KMS-11 (cell line): ENCODE measurements at regions not wholly inside any gene's neighbourhood (a gene's known extent, or its start where the extent isn't known, plus 50 kb on each side); places are given as distances from the start of the nearest gene placed in this dataset.

Source experiments
- H2AFZ ChIP-seq: fragments of 200-600 bp; sonication (generic); 2 replicates; pipeline ENCODE4 v1.6.1; 2016; ENCODE audit warnings: antibody characterized with exemption, mixed run types, low read depth
- H3K27ac ChIP-seq: fragments of 200-600 bp; sonication (generic); 2 replicates; pipeline ENCODE4 v1.6.1; 2016; ENCODE audit warnings: mild to moderate bottlenecking, mixed run types
- H3K27me3 ChIP-seq: fragments of 200-600 bp; sonication (generic); 2 replicates; pipeline ENCODE4 v1.6.1; 2017; ENCODE audit warnings: mild to moderate bottlenecking, low read depth, mixed run types, moderate library complexity; ENCODE audit not compliant: insufficient read depth
- H3K36me3 ChIP-seq: fragments of 200-600 bp; sonication (generic); 2 replicates; pipeline ENCODE4 v1.6.1; 2017; ENCODE audit warnings: mild to moderate bottlenecking, mixed run types; ENCODE audit not compliant: insufficient read depth
- H3K4me1 ChIP-seq: fragments of 200-600 bp; sonication (generic); 2 replicates; pipeline ENCODE4 v1.6.1; 2016; ENCODE audit warnings: mild to moderate bottlenecking, low read depth, mixed run types; ENCODE audit not compliant: poor library complexity, severe bottlenecking
- H3K4me2 ChIP-seq: fragments of 200-600 bp; sonication (generic); 2 replicates; pipeline ENCODE4 v1.7.0; 2016; ENCODE audit warnings: mild to moderate bottlenecking, mixed run types
- H3K4me3 ChIP-seq: fragments of 200-600 bp; sonication (generic); IDR thresholded peaks from 2 replicates; pipeline ENCODE4 v1.6.1; 2017; ENCODE audit warnings: low read depth, low read length, mixed read lengths; ENCODE audit not compliant: insufficient read depth
- H3K79me2 ChIP-seq: fragments of 200-600 bp; sonication (generic); 2 replicates; pipeline ENCODE4 v1.6.1; 2016; ENCODE audit warnings: low read depth, mixed run types; ENCODE audit not compliant: insufficient read depth
- H3K9ac ChIP-seq: fragments of 200-600 bp; sonication (generic); 2 replicates; pipeline ENCODE4 v1.6.1; 2016; ENCODE audit warnings: mild to moderate bottlenecking, mixed run types
- H4K20me1 ChIP-seq: fragments of 200-600 bp; sonication (generic); 2 replicates; pipeline ENCODE4 v1.6.1; 2016; ENCODE audit warnings: mild to moderate bottlenecking, mixed run types; ENCODE audit not compliant: insufficient read depth
- CTCF ChIP-seq: fragments of 200-600 bp; sonication (generic); conservative IDR thresholded peaks from 2 replicates; pipeline ENCODE4 v1.6.1; 2017; ENCODE audit warnings: low read depth, mild to moderate bottlenecking, antibody characterized with exemption, low read length, moderate library complexity, mixed read lengths

DNA sequence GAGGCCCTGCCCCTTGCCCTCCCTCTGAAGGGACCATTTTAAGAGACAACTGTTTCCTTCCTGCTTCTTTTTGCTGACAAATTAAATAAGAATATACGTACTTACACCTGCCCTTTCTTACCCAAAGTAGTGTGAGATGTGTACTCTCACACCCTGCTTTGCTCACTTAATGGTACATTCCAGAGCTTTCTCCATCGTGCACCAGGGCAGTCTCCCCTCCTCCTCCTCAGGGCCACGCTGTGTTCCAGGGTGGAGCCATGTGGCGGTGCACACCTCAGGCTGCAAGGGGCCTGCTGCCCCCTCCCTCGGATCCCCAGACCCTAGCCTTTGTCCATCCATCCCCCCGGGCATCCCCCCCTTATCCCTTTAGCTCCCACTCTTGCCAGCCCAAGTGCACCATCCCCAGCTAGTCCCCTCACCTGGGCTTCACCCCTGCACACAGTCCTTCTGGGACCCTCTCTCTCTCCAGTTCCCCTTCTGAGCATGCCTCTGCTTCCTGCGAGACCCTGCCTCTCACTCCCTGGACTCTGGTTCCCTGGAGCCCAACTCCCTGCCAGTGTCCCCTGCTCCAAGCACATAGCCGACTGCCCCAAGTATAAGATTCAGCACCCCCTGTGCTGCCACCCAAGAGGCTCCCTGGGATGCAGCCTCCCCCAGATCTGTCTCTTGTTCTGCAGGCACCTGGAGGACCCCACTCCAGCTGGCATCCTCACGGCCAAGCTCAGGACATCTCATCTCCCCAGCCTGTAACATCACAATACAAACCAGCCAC, 89.5 kb upstream of the IQSEC1 start:
- no peaks in the 10 kb centered on the region for H3K36me3 ChIP-seq
- no peak overlapping the region for H3K9ac ChIP-seq
- H3K79me2 ChIP-seq = no peaks in the 10 kb centered on the region
- no peak overlapping the region for H3K4me3 ChIP-seq
- H2AFZ ChIP-seq = no peak overlapping the region
- H3K27ac ChIP-seq = no peak overlapping the region
- no peaks in the 10 kb centered on the region for H3K4me1 ChIP-seq
- H3K27me3 ChIP-seq = no peaks in the 10 kb centered on the region
- no peak for TF ChIP-seq CTCF
- no peaks in the 10 kb centered on the region for H4K20me1 ChIP-seq
- H3K4me2 ChIP-seq = no peak overlapping the region

- Histone ChIP-seq H2AFZ (no peak overlapping the region), H3K9ac (no peak overlapping the region)
These were observed 88.7 kb upstream of the IQSEC1 start for GRCh38 chr3:13161771-13162535.

GRCh38 chr3:13161021-13161759, 88.0 kb upstream of the IQSEC1 start:
- no peaks in the 10 kb centered on the region for H3K36me3 ChIP-seq
- no peak overlapping the region for H3K4me2 ChIP-seq
- no peaks in the 10 kb centered on the region for H3K79me2 ChIP-seq
- TF ChIP-seq CTCF = no peak
- no peak overlapping the region for H3K27ac ChIP-seq
- H3K4me1 ChIP-seq = no peaks in the 10 kb centered on the region
- H2AFZ ChIP-seq = no peak overlapping the region
- no peak overlapping the region for H3K9ac ChIP-seq
- no peak overlapping the region for H3K4me3 ChIP-seq
- H4K20me1 ChIP-seq = no peaks in the 10 kb centered on the region
- H3K27me3 ChIP-seq = no peaks in the 10 kb centered on the region

More at GRCh38 chr3:13161771-13162535, 88.7 kb upstream of the IQSEC1 start:
- Histone ChIP-seq H3K27ac (no peak overlapping the region), H3K79me2 (no peaks in the 10 kb centered on the region), H3K27me3 (no peaks in the 10 kb centered on the region), H3K4me1 (no peaks in the 10 kb centered on the region), H3K36me3 (no peaks in the 10 kb centered on the region), H3K4me3 (no peak overlapping the region), H4K20me1 (no peaks in the 10 kb centered on the region), H3K4me2 (no peak overlapping the region)
- no peak for TF ChIP-seq CTCF

- Histone ChIP-seq H4K20me1 (no peaks in the 10 kb centered on the region), H3K9ac (no peak overlapping the region), H2AFZ (no peak overlapping the region), H3K36me3 (no peaks in the 10 kb centered on the region), H3K4me2 (no peak overlapping the region), H3K79me2 (no peaks in the 10 kb centered on the region), H3K27me3 (no peaks in the 10 kb centered on the region), H3K4me3 (no peak overlapping the region), H3K27ac (no peak overlapping the region), H3K4me1 (no peaks in the 10 kb centered on the region)
- no peak for TF ChIP-seq CTCF
These were observed 87.4 kb upstream of the IQSEC1 start for GRCh38 chr3:13160619-13161018.
